ENCODE measurements at regions not wholly inside any gene's neighbourhood (a gene's known extent, or its start where the extent isn't known, plus 50 kb on each side); places are given as distances from the start of the nearest gene placed in this dataset.

DNA sequence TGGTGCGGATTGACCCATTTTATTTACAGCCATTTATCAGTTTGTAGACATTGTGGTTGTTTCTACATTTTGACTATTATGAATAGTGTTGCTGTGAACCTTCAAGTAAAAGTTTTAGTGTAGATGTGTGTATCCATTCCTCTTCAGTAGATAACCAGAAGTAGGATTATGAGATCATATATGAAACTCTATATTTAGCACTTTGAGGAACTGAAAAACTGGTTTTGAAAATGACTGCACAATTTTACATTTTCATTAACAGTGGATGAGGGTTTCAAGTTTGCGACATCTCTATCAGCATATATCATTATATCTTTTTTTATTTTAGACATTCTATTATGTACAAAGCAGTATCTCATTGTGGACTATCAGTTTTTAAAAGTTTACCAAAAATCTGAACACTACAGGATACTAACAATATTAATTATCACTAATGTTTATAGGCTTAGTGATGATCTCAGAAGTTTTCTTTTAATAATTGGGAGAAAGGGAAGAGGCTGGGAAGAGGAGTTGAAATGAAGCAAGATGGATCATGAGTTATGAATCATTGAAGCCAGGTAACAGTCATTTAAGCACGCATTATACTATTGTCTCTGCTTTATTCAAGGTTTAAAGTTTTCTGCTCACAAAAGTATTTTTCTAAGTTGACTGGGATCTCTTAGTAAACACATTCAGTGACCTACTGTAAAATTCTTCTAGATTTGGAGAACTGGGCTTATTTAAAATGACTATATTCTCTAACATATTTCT lies 329.0 kb upstream of the LRATD1 start (continued):
- TF ChIP-seq E4F1 (IDR thresholded peaks at IDR 0.05; ENCODE audit: borderline replicate concordance, partially characterized antibody) (no peak), EZH2 (IDR thresholded peaks at IDR 0.05; ENCODE audit: borderline replicate concordance, control insufficient read depth, low read depth, low read length) (no peak), IKZF1 (conservative IDR thresholded peaks at IDR 0.05) (peak; percentile 71; the same call in 1 of the 2 replicates), SMAD1 (IDR thresholded peaks at IDR 0.05; ENCODE audit: low read depth, partially characterized antibody) (no peak), TBL1XR1 (IDR thresholded peaks at IDR 0.05; ENCODE audit: low read depth, low read length) (peak; percentile 87), TCF3 (IDR thresholded peaks at IDR 0.05; ENCODE audit: borderline replicate concordance, insufficient read depth, low read depth, low read length) (no peak), CHD2 (IDR thresholded peaks at IDR 0.05; ENCODE audit: borderline replicate concordance, low read depth, low read length) (peak; percentile 49; the same call in 1 of the 2 replicates), HDAC6 (IDR thresholded peaks at IDR 0.05; ENCODE audit: unreplicated experiment) (no peak), SRF (IDR thresholded peaks at IDR 0.05; ENCODE audit: low read depth in 2 of 2, low read length in 2 of 2) (no peak), E2F8 (IDR thresholded peaks at IDR 0.05; ENCODE audit: low read depth, partially characterized antibody) (no peak), FOS (IDR thresholded peaks at IDR 0.05; ENCODE audit: borderline replicate concordance, extremely low read depth, insufficient read length) (no peak), NR2C1 (IDR thresholded peaks at IDR 0.05) (no peak), LARP7 (IDR thresholded peaks at IDR 0.05) (no peak), JUND (IDR thresholded peaks at IDR 0.05; ENCODE audit: low read depth, low read length) (peak; percentile 77; the same call in 1 of the 2 replicates), ESRRA (IDR thresholded peaks at IDR 0.05; ENCODE audit: low read length) (peak; percentile 40; the same call in 1 of the 2 replicates)
- TF ChIP-seq, protein P1, sequence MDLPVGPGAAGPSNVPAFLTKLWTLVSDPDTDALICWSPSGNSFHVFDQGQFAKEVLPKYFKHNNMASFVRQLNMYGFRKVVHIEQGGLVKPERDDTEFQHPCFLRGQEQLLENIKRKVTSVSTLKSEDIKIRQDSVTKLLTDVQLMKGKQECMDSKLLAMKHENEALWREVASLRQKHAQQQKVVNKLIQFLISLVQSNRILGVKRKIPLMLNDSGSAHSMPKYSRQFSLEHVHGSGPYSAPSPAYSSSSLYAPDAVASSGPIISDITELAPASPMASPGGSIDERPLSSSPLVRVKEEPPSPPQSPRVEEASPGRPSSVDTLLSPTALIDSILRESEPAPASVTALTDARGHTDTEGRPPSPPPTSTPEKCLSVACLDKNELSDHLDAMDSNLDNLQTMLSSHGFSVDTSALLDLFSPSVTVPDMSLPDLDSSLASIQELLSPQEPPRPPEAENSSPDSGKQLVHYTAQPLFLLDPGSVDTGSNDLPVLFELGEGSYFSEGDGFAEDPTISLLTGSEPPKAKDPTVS (IDR thresholded peaks at IDR 0.05; ENCODE audit: low read depth, low read length): no peak
- TF ChIP-seq, protein P2, sequence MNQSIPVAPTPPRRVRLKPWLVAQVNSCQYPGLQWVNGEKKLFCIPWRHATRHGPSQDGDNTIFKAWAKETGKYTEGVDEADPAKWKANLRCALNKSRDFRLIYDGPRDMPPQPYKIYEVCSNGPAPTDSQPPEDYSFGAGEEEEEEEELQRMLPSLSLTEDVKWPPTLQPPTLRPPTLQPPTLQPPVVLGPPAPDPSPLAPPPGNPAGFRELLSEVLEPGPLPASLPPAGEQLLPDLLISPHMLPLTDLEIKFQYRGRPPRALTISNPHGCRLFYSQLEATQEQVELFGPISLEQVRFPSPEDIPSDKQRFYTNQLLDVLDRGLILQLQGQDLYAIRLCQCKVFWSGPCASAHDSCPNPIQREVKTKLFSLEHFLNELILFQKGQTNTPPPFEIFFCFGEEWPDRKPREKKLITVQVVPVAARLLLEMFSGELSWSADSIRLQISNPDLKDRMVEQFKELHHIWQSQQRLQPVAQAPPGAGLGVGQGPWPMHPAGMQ (IDR thresholded peaks at IDR 0.05; ENCODE audit: borderline replicate concordance): no peak
- TF ChIP-seq, protein P3, sequence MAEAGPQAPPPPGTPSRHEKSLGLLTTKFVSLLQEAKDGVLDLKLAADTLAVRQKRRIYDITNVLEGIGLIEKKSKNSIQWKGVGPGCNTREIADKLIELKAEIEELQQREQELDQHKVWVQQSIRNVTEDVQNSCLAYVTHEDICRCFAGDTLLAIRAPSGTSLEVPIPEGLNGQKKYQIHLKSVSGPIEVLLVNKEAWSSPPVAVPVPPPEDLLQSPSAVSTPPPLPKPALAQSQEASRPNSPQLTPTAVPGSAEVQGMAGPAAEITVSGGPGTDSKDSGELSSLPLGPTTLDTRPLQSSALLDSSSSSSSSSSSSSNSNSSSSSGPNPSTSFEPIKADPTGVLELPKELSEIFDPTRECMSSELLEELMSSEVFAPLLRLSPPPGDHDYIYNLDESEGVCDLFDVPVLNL (IDR thresholded peaks at IDR 0.05; ENCODE audit: low read depth, low read length): no peak
